Progenitor cell of endocrine pancreas (in vitro differentiated cells): ENCODE measurements at regions not wholly inside any gene's neighbourhood (a gene's known extent, or its start where the extent isn't known, plus 50 kb on each side); places are given as distances from the start of the nearest gene placed in this dataset.

ENCODE experiments used
- DNase-seq: peaks from one replicate; pipeline ENCODE4 v3.0.0; 2021; ENCODE audit warnings: low spot score; ENCODE audit not compliant: unreplicated experiment
- H3K27ac Mint-ChIP-seq: 2 replicates; pipeline ENCODE4 v1.8.0; 2021; ENCODE audit warnings: mild to moderate bottlenecking, moderate library complexity, mixed read lengths
- H3K27me3 Mint-ChIP-seq: 2 replicates; pipeline ENCODE4 v1.8.0; 2021; ENCODE audit warnings: mixed read lengths
- H3K36me3 Mint-ChIP-seq: 2 replicates; pipeline ENCODE4 v1.8.0; 2022; ENCODE audit warnings: mixed read lengths; ENCODE audit not compliant: insufficient read depth
- H3K4me1 Mint-ChIP-seq: 2 replicates; pipeline ENCODE4 v1.8.0; 2021; ENCODE audit warnings: low read depth, mixed read lengths
- H3K4me3 Mint-ChIP-seq: 2 replicates; pipeline ENCODE4 v1.8.0; 2021; ENCODE audit warnings: low read depth, mild to moderate bottlenecking, moderate library complexity, mixed read lengths
- H3K9me3 Mint-ChIP-seq: 2 replicates; pipeline ENCODE4 v1.8.0; 2021; ENCODE audit warnings: low read depth, mixed read lengths
- TF ChIP-seq, protein P1 (sequence below): fragments of 200-600 bp; sonication (generic); IDR thresholded peaks from one replicate; pipeline ENCODE4 v1.5.0; 2021; ENCODE audit warnings: antibody characterized with exemption, mild to moderate bottlenecking; ENCODE audit not compliant: unreplicated experiment

DNA sequence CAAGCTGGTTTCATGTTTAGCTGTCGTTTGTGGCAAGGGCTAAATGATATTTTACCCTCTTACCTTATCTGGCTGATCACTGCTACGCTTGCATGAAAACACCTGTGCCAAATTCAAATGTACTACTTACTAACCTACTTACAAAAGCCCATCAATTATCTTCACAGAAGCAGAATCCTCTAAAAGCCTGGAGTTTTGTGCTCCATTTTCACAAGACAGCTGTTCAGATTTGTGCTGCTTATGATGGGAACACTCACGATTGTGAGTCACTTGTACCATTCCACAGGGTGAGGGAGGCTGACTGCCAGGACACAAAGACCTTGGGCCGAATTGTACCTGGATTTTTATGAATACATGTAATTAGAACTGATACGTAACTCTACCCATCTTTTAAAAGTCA is 245.0 kb upstream of the NPY start:
- H3K9me3 Mint-ChIP-seq: no peaks in the 10 kb centered on the region
- H3K4me3 Mint-ChIP-seq: no peak overlapping the region
- H3K36me3 Mint-ChIP-seq: peaks cover 2% of the 10 kb centered on the region
- DNase-seq: no peak
- TF ChIP-seq, protein P1, sequence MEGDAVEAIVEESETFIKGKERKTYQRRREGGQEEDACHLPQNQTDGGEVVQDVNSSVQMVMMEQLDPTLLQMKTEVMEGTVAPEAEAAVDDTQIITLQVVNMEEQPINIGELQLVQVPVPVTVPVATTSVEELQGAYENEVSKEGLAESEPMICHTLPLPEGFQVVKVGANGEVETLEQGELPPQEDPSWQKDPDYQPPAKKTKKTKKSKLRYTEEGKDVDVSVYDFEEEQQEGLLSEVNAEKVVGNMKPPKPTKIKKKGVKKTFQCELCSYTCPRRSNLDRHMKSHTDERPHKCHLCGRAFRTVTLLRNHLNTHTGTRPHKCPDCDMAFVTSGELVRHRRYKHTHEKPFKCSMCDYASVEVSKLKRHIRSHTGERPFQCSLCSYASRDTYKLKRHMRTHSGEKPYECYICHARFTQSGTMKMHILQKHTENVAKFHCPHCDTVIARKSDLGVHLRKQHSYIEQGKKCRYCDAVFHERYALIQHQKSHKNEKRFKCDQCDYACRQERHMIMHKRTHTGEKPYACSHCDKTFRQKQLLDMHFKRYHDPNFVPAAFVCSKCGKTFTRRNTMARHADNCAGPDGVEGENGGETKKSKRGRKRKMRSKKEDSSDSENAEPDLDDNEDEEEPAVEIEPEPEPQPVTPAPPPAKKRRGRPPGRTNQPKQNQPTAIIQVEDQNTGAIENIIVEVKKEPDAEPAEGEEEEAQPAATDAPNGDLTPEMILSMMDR: no peak
- no peak overlapping the region for H3K27ac Mint-ChIP-seq
- no peaks in the 10 kb centered on the region for H3K27me3 Mint-ChIP-seq
- H3K4me1 Mint-ChIP-seq: peaks cover 10% of the 10 kb centered on the region

DNA sequence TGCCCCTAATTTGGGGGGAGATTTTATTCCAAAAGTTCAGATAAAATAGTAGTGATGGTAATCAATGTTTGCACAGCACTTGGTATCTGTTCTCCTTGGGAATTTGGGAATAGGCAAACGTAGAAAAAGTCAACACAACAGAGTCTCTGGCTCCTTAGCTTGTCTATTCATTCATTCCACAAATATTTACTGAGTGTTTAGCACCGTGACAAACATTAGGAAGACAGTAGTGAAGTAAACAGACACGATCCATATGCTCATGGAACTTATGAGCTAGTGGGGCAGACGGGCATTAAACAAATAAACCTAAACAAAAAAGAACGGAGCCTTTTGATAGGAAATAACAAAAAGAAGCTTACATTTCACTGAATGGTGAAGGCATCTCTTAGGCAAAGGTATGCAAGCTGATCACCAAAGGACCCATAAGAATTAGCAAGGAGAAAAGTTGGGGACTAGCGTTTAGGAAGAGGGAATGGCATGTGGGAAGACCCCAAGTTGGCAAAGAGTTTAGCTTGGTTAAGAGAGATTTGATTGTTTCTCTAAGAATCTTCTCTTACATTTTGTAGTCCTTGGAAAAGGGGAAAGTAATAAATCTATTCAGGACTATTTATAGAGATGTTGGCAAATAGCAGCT is 243.9 kb upstream of the NPY start:
- no peak for DNase-seq
- H3K27ac Mint-ChIP-seq: no peak overlapping the region
- TF ChIP-seq, protein P1: no peak

GRCh38 chr7:24042028-24042427 is 242.0 kb upstream of the NPY start:
- Mint-ChIP-seq H3K27ac (no peak overlapping the region), H3K36me3 (peaks cover 4% of the 10 kb centered on the region), H3K4me3 (no peak overlapping the region), H3K4me1 (peaks cover 8% of the 10 kb centered on the region), H3K9me3 (peaks cover 7% of the 10 kb centered on the region), H3K27me3 (no peaks in the 10 kb centered on the region)
- TF ChIP-seq, protein P1: no peak
- no peak for DNase-seq

More for the DNA sequence above, 243.9 kb upstream of the NPY start:
- Mint-ChIP-seq H3K4me1 (peaks cover 8% of the 10 kb centered on the region), H3K36me3 (peaks cover 4% of the 10 kb centered on the region), H3K27me3 (no peaks in the 10 kb centered on the region), H3K9me3 (peaks cover 7% of the 10 kb centered on the region), H3K4me3 (no peak overlapping the region)

DNA sequence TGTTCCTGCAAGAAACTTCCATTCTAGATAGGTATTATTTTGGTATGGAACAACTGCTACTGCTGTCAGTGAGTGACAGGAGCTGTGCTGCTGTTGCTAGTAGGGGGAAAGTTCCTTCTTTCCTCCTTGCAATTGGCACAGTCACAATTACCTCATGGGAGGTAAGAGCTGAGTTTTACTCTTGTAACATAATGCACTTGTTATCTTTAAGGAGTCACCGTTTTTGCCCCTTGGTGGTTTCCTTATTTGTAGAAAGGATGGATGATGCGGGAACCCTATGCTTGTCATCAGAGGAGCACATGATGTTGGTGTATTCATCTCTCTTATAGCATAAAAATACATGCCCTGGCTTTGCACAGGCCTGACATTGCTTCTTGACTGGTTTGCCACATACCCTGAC is 234.7 kb upstream of the NPY start:
- no peak for DNase-seq
- H3K36me3 Mint-ChIP-seq: peaks cover 2% of the 10 kb centered on the region
- TF ChIP-seq, protein P1: no peak
- no peak overlapping the region for H3K27ac Mint-ChIP-seq
- H3K4me3 Mint-ChIP-seq: no peak overlapping the region
- peaks cover 5% of the 10 kb centered on the region for H3K9me3 Mint-ChIP-seq
- peaks cover 4% of the 10 kb centered on the region for H3K27me3 Mint-ChIP-seq
- H3K4me1 Mint-ChIP-seq: peaks cover 13% of the 10 kb centered on the region

DNA sequence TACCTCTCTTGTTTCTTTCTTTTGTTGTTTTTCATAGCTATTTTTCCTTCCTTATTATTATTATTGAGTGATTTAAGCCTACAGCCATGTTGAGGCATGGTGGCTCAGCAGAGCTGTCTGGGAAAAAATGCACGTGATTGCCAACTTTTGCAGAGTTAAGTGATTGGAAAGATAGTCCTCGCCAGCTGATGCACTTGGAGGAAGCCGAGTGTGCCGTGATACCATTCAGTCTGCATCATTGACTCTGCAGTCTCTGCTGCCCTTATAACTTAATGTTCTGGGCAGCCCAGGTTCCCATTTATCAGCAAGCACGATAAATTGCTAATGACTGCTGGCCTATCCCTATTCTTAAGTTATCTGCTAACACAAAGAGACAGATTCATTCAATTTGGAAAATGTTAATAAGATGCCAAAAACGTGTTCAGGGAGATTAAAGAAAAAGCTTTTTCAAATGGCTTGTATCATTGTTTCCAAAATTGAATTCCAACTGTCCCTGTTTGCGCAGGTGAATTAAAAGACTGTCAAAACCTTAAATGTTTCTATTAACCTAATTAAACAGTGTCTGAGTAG is 232.9 kb upstream of the NPY start:
- Mint-ChIP-seq H3K9me3 (no peaks in the 10 kb centered on the region), H3K4me3 (no peak overlapping the region), H3K36me3 (no peaks in the 10 kb centered on the region), H3K27ac (no peak overlapping the region), H3K27me3 (peaks cover 4% of the 10 kb centered on the region), H3K4me1 (peaks cover 24% of the 10 kb centered on the region)
- DNase-seq: no peak
- TF ChIP-seq, protein P1: no peak
